ENCODE measurements at regions not wholly inside any gene's neighbourhood (a gene's known extent, or its start where the extent isn't known, plus 50 kb on each side); places are given as distances from the start of the nearest gene placed in this dataset.

DNA sequence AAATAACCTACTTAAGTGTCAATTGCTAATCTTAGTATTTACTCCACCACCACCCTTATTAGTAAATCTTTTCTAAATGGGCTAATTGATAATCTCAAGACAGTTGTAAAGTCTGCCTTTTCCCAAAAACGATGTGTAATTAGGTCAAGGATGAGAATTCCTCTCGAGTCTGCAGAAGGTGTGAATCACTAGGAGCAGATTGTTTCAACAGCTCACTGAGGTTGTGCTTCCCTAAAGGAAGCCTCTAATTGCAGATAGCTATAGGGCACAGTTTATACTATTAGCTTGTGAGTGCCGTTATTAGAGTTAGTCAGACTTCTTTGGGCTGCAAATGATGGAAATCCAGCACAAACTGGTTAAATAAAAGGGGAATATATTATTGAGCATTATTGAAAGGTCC, 84.9 kb downstream of the C11orf91 start:
- DNase-seq, result no peak

DNA sequence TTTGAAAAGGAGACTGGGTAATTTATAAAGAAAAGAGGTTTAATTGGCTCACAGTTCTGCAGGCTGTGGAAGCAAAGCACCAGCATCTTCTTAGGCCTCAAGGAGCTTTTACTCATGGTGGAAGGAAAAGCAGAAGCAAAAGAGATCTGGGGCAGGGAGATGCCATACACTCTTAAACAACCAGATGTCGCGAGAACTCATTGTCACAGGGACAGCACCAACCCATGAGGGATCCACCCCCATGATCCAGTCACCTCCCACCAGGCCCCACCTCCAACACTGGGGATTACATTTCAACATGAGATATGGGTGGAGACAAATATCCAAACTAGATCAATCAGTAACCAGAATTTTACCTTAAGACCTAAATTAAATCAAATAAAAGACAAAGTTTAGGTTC, 87.2 kb downstream of the C11orf91 start:
- no peak for DNase-seq

- no peak for DNase-seq
Observed at GRCh38 chr11:33610903-33611302, 89.7 kb downstream of the C11orf91 start.

- DNase-seq, result no peak
Observed at GRCh38 chr11:33608386-33608785, 92.2 kb downstream of the C11orf91 start.

- no peak for DNase-seq
Observed at GRCh38 chr11:33606762-33607161, 93.9 kb downstream of the C11orf91 start.

DNA sequence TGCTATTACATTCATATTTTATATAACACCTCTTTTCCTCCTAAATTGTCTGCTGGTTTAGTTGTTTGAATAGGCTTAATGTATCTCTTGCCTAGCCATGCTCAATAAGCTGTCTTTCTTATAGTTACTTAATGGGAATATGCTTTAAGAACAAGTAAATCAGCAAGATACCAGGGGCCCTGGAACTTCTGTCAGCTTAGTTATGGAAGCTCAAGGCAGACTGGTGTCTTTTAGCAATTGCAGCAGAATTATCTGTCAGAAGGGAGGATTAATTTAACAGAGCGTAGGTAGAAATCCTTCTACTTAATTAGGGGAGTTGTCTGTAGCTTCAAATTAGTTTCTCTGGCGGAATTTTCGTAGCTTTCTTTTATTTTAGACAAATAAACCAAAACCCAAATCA, 94.9 kb downstream of the C11orf91 start:
- no peak for DNase-seq

DNA sequence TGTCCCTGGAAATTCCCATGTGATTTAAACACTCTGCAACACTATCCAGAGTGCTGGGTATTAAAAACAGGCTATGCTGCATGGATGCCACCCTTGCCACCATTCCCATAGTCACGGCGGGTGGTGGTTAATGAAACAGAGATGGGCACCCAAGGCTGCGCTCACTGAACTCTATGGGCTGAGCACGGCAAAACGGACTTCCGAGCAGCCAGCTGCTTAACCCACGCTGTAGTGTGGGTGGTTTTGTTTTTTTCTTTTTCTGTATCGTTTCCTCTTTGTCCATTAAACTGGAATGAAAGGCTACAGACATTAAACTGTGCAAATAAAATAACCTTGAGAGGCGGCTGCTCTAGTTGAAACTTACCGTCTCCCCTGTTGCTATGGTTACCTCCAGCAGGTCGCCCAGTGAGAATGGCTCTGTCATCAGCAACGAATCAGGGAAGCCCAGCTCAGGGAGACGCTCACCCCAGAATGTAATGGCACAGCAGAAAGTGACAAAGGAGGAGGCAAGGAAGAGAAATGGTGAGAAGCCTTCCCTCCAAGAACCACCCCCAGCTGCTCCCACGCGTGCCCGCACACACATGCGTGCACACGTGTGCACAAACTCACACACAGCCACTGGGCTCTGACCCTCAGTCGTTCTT, 102.1 kb downstream of the C11orf91 start:
- no peak for DNase-seq

DNA sequence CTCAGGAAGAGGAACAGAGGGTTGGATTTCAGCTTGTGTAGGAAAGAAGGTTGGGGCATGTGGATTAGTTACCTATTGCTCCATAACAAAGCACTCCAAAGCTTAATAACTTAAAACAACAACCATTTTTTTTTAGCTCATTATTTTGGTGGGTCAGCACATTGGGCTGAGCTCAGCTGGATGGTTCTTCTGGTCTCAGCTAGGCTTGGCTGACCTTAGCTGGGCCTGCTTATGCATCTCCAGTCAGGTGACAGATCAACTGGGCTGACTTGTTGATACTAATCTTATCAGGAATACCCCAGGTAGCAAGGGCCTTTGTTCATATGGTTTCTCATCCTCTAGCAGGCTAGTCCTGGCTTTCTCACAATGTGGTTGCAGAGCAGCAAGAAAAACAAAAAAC, 106.4 kb downstream of the C11orf91 start:
- no peak for DNase-seq

DNA sequence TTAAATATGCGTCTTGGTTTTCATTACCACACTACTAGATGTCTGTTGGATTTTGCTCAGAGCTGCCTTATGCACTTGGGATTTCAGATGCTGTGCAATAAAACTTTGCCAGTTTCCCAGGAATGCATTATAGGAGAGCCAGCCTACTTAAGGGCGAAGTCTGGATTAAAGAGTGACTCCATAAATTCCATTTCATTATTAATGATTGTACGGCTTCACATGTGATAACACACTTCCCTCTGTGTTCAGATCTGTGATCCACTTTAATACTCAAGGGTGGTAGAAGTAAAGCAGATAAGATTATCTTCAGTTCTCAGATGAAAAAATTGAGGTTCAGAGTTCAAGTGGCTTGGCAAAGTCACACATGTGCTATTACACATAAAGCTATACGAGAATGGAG, 110.2 kb downstream of the C11orf91 start:
- DNase-seq, result no peak

DNA sequence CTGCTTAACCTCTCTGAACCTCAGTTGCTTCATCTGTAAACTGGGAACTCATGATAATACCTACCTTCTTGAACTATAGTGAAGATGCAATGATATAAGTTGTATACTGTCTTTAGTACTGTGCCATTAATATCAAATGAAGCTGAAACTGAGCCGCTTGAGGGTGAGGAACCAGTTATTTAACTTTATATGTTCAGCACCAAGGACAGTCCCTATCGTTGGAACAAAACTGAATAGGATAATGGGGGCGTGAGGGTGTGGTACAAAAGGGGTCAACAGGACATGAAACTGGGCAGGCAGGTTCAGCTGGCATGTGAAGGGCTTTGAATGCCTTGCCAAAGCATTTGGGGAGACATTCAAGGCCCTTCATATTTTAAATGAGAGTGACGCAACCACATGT, 112.6 kb downstream of the C11orf91 start:
- no peak for DNase-seq

- DNase-seq, result no peak
Observed at GRCh38 chr11:33585586-33586209, 114.9 kb downstream of the C11orf91 start.

GRCh38 chr11:33582636-33583325, 117.8 kb downstream of the C11orf91 start:
- no peak for DNase-seq

DNA sequence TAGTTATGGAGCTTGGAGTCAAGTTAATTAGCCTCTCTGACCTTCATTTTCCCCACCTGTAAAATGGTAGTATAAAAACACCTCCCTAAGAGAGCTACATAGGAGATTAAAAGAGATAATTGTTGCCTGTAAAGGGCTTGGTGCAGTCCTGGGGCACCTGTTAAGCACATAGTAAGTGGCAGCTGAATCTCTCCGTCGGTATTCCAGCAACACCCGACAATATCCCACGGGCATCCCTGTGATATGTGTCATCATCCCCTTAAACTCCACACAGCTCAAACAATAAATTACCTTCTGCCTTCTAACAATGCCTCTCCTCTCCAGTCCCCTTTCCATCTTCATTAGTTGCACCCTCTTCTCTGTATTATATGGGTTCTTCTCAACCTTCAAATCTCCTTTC, 121.5 kb downstream of the C11orf91 start:
- DNase-seq, result no peak

GRCh38 chr11:33577204-33577603, 123.4 kb downstream of the C11orf91 start:
- DNase-seq, result no peak

GRCh38 chr11:33575311-33575710, 125.3 kb downstream of the C11orf91 start:
- DNase-seq, result no peak

DNA sequence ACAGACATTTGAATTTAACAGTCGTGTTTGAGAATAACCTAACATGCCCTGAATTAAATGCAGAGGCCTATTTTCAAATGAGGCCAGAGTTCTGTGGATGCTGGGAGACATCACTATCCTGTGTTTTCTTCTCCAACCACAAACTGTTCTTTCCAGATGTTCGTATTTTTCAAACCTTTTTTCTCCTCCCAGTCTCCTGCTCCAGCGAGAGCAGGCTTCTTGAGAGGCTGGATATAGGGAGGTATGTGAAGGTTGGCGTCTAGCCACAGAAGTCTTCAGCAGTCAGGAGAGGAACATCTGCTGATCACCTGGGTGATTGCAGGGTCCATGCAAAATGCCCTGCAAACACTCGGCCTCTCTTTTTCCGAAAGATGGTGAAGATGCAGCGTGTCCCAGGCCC, 126.3 kb downstream of the C11orf91 start:
- DNase-seq, result no peak

- DNase-seq, result no peak
Observed at GRCh38 chr11:33569333-33569732, 131.3 kb downstream of the C11orf91 start.

DNA sequence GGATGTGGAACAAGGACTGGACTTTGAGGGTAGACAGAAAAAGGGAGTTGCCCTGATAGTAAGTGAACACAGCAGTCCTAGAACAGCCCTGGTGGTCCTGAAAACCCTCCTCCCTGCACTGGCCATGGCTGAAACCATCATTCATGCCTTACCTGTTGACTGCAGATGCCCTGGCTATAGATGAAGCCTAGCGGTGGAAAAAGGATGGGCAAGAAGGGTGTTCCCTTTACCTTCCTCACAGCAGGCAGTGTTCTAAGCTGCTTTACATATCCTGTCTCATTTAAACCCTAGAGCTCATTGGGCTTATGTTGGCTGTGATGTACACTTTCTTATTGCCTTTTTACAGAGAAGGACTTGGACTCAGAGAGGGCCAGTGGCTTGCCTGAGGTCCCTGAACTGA, 133.6 kb downstream of the C11orf91 start:
- no peak for DNase-seq

- DNase-seq, result no peak
Observed at GRCh38 chr11:33564856-33565453, 135.7 kb downstream of the C11orf91 start.

GRCh38 chr11:33560729-33561128, 139.9 kb downstream of the C11orf91 start:
- DNase-seq, result no peak

DNA sequence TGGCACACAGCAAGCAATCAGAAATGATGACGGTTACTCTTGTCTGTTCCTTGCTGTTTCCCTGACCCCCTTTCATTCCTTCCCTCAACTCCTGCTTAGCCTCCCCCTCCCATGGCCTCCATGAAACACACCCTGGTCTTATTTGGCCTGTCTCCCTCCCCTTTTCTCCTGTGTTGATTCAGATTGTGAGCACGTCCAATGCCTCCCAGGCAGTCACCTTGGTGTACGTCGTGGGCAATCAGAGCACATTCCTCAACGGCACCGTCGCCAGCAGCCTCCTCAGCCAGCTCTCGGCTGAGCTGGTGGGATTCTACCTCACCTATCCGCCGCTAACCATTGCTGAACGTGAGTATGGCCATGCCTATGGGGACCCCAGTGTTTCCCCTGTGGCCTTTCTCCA, 141.1 kb downstream of the C11orf91 start:
- no peak for DNase-seq

DNA sequence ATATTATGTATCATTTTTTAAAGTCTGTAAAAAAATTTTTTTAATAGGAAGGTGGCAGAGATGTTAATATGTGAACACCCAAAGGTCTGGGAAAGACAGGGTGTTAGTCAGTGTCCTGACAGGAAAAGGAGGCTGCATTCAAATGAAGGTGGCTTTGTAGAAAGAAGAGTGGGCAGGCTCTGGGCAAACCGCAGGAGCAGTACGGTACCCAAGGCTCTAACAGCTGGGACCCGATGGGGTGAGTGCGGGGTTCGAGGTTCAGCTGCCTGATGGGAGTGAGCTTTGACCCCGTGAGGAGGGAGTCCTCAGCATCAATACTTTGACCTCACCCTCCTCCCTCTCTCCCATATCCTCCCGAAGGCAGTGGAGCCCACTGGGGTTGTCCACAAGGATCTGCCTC, 142.5 kb downstream of the C11orf91 start:
- DNase-seq, result no peak

GRCh38 chr11:33557201-33557600, 143.4 kb downstream of the C11orf91 start:
- no peak for DNase-seq

GRCh38 chr11:33554219-33554618, 146.4 kb downstream of the C11orf91 start:
- DNase-seq, result no peak
